Fibroblast of peridontal ligament (primary cell): ENCODE measurements at regions not wholly inside any gene's neighbourhood (a gene's known extent, or its start where the extent isn't known, plus 50 kb on each side); places are given as distances from the start of the nearest gene placed in this dataset.
"Not testable (repeated sequence)": the region's sequence is repeated elsewhere in the genome, so short reads cannot be mapped to it uniquely, and the experiment has no call there.

Experiments used
- DNase-seq: peaks from one replicate; pipeline ENCODE4 v3.0.0-alpha.2; 2010; ENCODE audit errors: extremely low read depth

DNA sequence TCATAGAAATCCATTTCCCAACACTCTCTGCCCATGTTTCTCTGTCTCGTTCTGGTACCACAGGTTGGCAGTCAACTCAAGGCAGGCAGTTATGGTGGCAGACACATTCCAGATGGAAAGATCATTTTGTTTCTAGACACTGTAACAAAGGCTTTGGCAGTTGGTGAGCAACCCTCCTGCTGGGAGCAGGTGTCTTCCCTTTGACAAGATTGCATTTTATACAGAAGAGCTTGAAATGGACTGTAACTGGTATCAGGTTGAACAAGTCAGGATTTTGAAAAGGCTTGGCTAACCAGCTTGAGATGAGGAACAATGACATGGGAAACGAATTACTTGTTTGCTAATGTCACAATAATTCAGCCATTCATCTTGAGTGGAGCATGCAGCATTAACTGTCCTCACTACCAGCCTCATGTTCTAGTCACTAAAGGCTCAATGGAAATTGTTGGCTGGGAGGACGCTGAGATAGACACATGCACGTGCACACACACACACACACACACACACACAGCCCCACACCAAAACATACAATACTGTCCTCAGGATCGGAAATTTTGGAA is 170.0 kb downstream of the SEMA6D start:
- DNase-seq, result no peak

DNA sequence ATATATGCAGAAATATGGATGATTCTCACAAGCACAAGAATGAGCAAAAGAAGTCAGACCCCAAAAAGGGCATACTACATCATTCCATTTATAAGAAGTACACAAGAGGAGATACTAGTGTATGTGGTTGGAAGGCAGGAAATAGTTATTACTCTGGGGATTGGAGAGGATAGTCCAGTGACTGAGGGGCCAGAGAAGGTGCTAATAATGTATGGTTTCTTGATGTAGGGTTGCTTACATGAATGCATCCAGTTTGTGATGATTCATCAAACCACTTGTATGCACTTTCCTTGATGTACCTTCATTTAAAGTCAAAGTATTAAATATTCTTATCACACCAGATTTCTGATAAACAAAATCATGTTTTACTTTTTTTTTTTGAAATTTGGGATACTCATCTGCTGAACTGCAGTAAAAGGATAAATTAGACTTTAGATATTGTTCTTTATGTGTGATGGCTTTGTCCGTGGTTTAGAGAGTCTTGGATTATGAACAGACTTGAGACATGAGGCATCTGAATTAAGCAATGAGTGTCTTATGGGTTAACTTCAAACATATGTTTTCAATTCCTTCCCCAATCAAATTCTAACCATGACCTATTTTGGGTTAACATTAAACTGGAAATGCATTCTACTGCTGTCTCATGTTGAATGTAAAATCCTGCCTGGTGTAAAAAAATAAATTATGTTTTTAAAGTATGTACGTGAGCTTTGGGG is 171.2 kb downstream of the SEMA6D start:
- DNase-seq, result peak; percentile 82

DNA sequence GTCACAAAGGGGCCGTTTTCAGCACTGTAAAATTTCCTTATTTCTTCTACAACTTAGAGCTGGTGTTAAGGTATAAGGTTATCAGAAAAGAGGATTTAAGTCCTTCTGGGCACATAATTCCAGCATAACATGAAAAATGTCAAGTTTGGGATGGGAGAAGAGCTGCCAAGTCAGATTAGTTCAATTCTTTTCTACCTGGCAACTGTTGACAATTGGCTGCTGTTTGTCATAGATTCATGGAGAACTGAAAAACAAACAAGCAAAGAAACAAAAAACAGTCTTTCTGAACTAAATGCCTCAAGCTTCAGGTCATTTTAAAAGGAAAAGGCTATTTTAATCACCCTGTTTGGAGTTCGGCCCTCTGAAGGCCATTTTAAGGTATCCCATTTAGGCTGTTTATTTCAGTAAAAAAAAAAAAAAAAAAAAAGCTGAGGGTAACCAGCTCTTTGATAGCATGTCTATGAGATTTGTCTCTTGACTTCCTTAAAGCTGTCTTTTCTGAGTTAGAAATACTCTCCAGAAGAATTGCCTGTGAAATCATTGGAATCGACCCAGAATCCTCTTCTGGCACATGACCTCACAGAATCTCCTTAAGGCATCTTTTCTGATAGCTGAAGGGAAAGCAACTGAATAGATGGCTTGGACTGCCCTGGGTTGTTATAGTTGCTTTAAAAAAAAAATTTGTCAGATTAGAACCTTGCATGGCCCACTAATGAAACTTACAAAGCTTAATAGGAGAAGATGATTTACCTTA is 173.3 kb downstream of the SEMA6D start:
- peak; percentile 20 for DNase-seq

DNA sequence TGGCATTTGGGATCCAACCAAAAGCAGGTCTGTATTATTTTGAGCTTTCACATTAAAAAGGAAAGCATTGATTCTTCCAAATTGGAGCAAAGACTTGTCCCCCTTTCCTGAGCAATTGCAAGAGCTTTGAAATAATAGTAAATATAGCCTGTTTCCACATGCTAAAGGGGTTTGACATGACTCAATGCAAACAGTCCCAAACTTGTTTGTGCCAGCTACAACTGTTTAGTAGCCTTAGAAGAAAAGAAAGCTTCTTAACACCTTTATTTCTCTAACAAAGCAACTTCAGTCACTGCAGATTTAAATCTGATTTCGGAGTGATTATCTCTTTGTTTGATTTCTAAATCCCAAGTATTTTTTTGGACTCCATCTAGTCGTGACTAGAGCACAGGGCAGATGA is 180.2 kb downstream of the SEMA6D start:
- no peak for DNase-seq

DNA sequence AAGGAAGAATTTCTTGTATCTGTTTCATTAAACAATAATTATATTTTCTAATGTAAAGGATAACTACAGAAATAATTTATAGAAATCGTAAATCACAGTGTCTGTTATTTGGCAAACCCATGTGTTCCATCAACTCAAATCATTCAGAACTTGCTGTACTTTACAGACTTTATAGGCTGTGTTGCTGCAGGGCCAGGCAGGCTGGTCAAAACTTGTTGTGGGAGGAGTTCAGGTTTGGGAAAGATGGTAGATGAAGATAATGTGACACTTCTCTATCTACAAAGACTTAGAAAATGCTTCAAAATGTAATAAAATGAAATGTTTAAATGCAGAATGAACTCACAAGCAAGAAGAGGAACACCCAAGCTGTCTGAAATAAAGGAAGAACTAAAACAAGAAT is 183.4 kb downstream of the SEMA6D start:
- no peak for DNase-seq

DNA sequence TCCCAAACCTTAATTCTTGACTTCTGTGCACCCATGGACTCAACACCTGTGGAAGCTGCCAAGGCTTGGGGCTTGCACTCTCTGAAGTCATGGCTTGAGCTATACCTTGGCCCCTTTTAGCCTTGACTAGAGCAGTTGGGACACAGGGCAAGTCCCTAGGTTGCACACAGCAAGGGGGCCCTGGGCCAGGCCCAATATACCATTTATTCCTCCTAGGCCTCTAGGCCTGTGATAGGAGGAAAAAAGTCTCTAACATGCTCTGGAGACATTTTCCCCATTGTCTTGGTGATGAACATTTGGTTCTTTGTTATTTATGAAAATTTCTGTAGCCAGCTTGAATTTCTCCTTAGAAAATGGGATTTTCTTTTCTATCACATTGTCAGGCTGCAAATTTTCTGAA is 186.1 kb downstream of the SEMA6D start:
- no peak for DNase-seq

DNA sequence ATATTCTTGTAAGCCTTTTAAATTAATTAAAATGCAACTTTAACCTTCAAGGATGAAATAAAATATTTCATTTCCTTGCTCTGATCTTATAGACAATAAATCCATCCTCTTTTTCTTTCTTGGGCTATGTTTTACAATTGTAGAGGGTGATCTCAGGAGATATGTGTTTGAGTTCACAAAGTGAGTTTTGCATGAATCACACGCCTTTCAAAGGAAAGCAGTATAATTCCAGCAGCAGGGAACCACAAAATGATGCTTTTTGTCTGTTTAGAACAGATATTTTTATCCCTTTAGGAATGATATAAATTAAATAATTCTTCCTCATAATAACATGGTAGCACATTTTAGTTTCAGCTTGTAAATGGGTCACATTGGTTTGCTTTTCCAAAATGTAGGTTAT is 191.2 kb downstream of the SEMA6D start:
- no peak for DNase-seq

DNA sequence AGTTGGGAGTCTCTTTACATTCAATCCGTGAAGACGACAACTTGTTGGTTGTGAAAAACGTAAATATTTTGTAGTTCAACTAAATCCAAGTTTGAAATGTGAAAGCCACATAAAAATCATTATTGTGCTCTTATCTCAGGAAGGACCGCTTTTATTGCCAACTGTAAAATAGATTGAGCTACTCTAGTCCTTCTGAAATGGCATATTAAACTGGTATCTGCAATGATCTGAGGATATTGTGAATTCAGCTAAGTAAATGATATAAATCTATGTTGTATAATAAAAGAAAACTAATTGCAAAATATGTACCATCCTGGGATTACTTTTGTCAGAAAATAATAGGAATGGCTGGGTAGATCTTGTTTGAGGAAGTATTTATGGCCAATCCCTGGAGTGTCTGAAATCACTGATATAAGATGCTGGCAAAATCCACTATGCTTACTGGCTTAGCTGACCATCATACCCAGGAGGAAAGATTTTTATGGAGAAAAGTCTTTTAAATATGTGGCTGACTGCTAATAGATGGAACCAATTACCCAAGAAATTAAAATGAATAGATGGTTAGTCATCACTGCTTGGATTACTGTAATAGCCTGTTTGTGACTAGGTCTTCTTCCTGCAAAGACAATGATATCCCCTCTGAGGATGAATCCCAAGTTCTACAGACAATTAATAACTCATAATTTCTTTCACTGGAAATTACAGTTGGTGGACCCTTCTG is 191.8 kb downstream of the SEMA6D start:
- DNase-seq, result peak; percentile 1

DNA sequence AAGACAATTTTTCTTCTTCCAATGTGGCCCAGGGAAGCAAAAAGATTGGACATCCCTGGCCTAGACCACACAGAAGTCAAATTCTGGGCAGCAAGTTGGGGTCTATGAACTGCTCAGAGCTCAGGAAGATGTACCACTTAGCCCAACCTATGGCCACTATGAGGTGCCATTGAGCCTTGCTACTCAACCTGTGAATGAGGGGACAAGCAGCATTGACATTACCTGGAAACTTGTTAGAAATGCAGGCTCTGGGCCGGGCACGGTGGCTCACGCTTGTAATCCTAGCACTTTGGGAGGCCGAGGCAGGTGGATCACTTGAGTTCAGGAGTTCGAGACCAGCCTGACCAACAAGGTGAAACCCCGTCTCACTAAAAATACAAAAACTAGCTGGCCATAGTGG is 195.6 kb downstream of the SEMA6D start:
- not testable (repeated sequence) for DNase-seq

DNA sequence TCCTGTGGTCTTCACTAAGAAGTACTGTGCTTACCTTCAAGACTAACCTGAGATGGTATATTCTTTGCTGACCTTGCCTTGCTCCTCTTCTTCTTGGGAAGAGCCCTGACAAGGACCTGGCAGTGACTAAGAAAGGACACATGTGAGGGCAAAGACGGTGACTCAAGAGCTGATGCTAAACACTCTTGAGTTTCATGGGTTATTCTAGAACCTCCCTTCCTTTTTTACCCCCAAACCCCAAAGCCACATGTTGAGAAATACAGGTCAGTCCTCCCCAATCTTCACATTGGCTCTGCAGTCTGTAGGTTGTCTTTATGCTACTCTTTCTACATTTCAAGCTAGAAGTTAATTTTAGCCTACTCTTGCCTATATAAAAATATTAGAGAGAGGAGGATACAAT is 200.6 kb downstream of the SEMA6D start:
- DNase-seq, result no peak

DNA sequence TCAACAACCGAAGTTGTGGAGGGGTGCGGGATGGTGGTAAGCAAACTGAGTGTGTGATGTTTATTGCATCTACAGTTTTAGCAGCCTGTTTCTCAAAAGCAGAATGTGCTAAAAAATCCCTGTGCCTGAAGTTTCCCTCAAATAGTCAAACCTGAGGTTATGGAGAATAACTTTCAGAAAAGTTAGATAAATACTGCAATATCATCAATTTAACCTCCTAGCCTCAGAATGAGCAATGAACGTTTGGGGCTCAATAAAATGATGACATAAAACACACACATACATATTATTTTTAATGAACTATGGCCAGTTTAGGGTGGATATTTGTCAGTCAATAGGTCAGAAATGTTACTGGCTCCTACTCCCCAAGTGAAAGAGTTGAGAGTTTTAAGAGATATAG is 201.6 kb downstream of the SEMA6D start:
- DNase-seq, result no peak

DNA sequence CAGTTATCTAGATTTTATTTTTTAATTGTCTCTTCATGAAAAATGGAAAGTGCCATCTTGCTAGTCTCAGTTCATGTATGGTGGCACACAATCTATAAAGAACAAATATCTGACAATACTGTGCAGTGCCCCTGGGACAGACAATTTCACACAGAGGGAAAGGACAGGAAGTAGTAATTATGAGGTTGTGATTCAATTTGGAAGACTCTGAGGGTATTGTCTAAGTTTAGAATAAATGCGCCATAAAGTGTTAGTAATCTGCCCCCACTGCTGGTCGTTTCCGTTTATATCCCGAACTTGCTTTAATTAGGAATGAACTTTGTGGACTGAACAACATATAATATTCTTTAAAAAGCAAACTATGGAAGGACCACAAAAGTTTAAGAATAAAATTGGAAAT is 196.4 kb upstream of the SLC24A5 start:
- no peak for DNase-seq

DNA sequence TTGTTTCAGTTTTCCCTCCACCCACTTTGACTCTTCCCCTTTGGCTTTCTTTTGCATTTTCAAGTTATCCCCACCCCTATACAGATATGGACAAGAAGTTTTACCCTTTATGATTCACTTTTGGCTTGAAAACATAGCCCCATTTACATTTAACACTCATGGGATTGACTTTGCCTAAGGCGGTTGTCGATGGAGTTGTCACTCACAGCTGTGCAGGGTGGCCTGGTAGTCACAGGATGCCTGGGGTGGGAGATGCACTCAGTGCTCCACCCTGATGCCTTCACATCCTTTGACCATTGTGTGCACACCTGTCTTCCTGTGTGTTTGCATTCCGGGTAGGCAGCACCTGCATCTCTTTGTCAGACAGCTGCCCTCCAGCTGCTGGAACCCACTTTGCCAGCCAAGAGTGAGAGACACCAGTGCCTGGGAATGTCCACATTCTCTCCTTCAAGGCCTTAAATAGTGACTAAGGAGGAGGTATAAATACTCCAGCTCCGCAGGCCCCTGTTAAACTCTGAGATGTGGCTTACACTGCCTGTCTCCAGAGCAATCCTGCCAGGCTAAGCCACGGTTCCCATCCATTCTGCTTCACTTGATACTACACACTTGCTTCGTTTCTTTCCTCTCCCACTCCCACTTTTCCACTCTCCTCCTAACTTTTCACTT is 191.5 kb upstream of the SLC24A5 start:
- no peak for DNase-seq

DNA sequence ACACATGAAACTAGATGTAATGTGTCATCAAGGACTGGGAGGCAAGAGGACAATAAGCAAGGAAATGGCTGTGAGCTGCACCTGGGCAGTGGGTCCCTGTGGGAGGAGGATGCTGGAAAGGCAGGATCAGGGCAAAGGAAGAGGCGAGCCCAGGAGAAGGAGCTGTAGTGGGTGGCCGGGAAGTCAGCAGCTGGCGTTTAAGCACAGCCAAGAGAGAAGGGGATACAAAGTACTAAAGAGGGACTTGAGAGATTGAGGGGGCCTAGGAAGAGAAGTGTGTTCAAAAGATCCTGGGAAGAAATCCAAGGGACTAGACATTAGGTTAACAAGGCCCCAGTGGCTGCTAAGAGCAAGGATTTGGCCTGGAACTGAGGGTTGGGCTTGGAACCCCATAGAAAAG is 188.5 kb upstream of the SLC24A5 start:
- no peak for DNase-seq

DNA sequence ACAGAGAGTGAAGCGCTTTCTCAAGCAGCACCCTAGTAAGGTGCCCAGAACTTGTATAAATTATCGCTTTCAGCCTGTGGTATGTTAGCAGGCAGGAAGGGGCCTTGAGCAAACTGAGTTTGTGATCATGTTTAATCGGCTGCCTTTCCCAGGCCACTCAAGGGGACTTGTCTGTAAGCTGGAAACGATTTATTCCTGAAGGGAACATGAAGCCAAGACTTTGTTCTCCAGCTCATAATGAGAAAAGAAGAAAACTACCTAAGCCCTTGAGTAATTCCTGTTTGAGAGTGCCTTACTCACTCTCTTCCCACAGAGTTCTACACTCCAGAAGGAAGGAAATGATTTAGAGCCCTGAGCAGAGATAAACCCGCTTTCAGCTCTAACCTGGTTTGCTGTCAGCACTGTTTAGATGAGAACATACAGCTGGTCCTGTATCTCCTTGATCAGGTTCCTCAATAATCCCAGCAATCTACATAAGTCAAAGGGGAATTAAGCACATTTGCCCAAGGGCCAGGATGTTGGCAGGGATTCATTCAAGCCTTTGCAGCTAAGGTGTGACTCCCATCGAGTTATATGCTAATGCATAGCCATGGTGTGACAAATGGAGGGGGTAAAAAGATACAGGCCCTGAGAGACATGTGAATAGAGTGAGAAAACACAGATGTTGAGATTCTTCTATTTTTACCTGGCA is 187.7 kb upstream of the SLC24A5 start:
- no peak for DNase-seq

DNA sequence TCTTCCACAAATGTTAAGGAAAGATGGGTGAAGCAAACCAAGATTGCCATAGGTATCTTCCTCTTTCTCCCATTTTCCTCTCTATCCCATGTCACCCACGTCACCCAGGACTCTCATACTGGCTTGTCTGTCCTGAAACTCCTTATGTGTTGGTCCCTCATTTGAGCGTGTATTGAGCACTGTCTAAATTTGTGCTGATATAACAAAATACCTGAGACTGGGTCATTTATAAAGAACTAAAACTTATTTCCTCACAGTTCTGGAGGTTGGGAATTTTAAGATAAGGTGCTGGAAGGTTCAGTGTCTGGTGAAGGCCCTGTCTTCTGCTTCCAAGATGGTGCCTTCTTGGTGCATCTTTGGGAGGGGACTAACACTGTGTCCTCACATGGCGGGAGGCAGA is 186.9 kb upstream of the SLC24A5 start:
- DNase-seq, result no peak

DNA sequence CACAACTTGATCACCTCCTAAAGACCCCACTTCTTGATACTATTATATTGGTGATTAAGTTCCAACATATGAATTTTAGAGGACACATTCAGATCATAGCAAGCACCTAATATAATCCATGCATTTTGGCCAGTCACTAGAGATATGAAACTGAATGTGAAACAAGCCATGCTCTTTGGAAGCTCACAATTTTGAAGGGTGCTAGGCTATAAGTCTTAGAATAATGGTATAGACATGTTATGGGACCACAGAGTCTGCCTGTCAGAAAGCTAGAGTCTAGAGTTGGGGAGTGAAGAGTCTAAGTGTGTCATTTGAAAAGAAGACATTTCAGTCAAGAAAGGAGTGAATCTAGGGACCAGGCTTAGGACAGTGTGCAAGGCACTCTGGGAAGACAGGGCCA is 186.4 kb upstream of the SLC24A5 start:
- DNase-seq, result no peak

DNA sequence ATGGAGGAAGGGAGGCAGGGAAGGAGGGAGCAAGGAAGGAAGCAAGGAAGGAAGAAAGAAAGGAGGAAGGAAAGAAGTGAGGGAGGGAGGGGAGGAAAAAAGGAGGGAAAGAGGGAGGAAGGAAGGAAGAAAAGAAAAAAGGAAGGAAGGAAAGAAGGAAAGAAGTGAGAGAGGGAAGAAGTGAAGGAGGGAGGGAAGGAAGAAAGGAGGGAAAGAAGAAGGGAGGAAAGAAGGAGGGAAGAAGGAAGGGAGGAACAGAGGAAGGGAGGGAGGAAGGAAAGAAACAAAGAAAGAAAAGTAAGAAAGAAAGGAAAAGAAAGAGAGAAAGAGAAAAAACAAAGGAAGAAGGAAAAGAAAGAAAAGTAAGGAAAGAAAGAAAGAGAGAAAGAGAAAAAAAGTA is 183.0 kb upstream of the SLC24A5 start:
- no peak for DNase-seq

DNA sequence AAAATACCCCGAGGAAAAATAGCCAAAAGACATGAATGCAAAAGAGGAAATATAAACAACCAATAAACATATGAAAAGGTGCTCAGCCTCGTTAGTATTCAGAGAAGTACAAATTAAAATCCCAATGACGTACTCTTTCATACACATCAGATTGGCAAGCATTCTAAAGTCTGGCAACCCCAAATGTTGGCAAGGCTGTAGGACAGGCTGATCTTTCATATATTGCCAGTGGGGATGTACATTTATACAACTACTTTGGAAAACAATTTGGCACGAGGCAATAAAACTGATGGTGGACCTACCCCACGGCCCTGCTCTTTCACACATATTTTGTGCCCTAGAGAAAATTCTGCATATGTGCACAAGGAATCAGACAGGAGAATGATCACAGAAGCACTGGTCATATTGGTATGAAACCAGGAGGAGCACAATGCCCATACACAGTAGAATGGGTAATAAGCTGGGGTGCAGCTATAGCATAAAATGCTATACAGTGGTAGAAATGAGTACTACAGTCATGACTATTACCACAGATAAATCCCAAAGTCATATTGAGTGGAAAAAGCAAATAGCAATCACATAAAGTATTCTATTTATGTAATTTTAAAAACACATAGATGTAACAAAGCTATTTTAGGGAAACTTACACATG is 176.0 kb upstream of the SLC24A5 start:
- no peak for DNase-seq

DNA sequence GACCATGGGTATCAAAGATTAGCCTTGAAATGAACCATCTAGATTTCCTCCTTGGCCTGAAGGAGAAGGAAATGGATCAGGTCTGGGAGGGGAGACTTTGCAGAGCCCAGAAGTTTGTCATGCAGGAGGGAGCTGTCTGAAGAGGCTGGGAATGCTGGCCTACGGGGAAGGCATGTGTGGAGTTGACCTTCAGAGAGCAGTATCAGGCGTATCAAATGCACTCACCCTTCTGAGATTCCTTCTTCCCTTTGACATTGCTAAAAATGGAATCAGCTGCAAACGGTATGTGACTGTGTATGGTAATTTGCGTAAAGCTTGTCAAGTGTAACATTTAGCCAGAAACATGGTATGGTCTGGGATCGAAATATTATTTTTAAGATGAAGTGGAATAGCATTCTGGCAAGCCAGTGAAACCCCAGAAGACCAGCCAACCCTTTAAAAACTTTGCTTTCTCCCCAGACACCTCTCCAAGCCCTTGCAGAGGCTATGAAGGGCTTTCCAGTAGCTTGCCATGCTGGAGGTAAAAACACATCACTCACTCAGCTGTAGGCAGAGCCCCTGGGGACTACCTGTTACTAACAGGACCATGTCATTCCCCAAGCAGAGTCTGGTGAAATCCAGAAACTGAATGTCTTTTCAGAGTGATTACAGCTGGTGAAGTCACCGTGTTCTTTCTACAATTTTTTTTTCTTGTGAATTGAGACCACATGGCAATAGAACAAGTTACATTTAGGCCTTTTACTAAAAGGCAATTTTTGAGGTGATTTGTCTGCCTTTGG is 174.7 kb upstream of the SLC24A5 start:
- DNase-seq, result no peak
